ENCODE measurements at regions not wholly inside any gene's neighbourhood (a gene's known extent, or its start where the extent isn't known, plus 50 kb on each side); places are given as distances from the start of the nearest gene placed in this dataset.

- peak; percentile 38 for DNase-seq
- in situ Hi-C loops (cut with MboI; ENCODE audit: low pct_unique_long_range_greater_than_20kb, low sequenced_read_pairs), result no loop called here
Observed at GRCh38 chr2:46815121-46815802, 100.3 kb downstream of the MCFD2 start.

- in situ Hi-C loops (cut with MboI; ENCODE audit: low pct_unique_long_range_greater_than_20kb, low sequenced_read_pairs), result no loop called here
- peak; percentile 63 for DNase-seq
Observed at GRCh38 chr2:46814160-46814961, 101.2 kb downstream of the MCFD2 start.

GRCh38 chr2:46813680-46814079 is 101.9 kb downstream of the MCFD2 start:
- in situ Hi-C loops (cut with MboI; ENCODE audit: low pct_unique_long_range_greater_than_20kb, low sequenced_read_pairs), result no loop called here
- no peak for DNase-seq

GRCh38 chr2:46813020-46813415 is 102.6 kb downstream of the MCFD2 start:
- in situ Hi-C loops (cut with MboI; ENCODE audit: low pct_unique_long_range_greater_than_20kb, low sequenced_read_pairs), result no loop called here
- DNase-seq, result no peak
